ACC112 (cell line): ENCODE measurements at regions not wholly inside any gene's neighbourhood (a gene's known extent, or its start where the extent isn't known, plus 50 kb on each side); places are given as distances from the start of the nearest gene placed in this dataset.

Source experiments
- H2AFZ ChIP-seq: fragments of 200-600 bp; sonication (generic); one replicate; pipeline ENCODE4 v1.6.0; 2017; ENCODE audit warnings: antibody characterized with exemption, low read length; ENCODE audit not compliant: unreplicated experiment
- H3K27ac ChIP-seq: fragments of 200-600 bp; sonication (generic); 2 replicates; pipeline ENCODE4 v1.5.1; 2014; ENCODE audit warnings: low read depth, mild to moderate bottlenecking, antibody characterized with exemption, low read length, moderate library complexity
- H3K27me3 ChIP-seq: fragments of 200-600 bp; sonication (generic); 2 replicates; pipeline ENCODE4 v1.6.1; 2014; ENCODE audit warnings: mild to moderate bottlenecking, antibody characterized with exemption, low read length, moderate library complexity, mixed read lengths; ENCODE audit not compliant: insufficient read depth
- H3K36me3 ChIP-seq: fragments of 200-600 bp; sonication (generic); 2 replicates; pipeline ENCODE4 v1.6.1; 2016; ENCODE audit warnings: mild to moderate bottlenecking, antibody characterized with exemption, low read length, moderate library complexity, mixed read lengths; ENCODE audit not compliant: insufficient read depth
- H3K4me1 ChIP-seq: fragments of 200-600 bp; sonication (generic); one replicate; pipeline ENCODE4 v1.6.1; 2016; ENCODE audit warnings: low read length, mixed read lengths; ENCODE audit not compliant: insufficient read depth, unreplicated experiment, control insufficient read depth
- H3K4me3 ChIP-seq: fragments of 200-600 bp; sonication (generic); 2 replicates; pipeline ENCODE4 v1.5.1; 2014; ENCODE audit warnings: mild to moderate bottlenecking, low read depth, low read length
- H3K79me2 ChIP-seq: fragments of 200-600 bp; sonication (generic); one replicate; pipeline ENCODE4 v1.6.0; 2016; ENCODE audit warnings: low read length; ENCODE audit not compliant: control insufficient read depth, unreplicated experiment, insufficient read depth

- no peak overlapping the region for H3K27ac ChIP-seq
- H3K4me3 ChIP-seq: no peak overlapping the region
- H3K27me3 ChIP-seq: no peaks in the 10 kb centered on the region
- no peaks in the 10 kb centered on the region for H3K4me1 ChIP-seq
- H3K36me3 ChIP-seq: no peaks in the 10 kb centered on the region
- no peaks in the 10 kb centered on the region for H3K79me2 ChIP-seq
- H2AFZ ChIP-seq: no peak overlapping the region
These were observed 53.9 kb upstream of the GALNTL6 start for GRCh38 chr4:171759274-171759673.

DNA sequence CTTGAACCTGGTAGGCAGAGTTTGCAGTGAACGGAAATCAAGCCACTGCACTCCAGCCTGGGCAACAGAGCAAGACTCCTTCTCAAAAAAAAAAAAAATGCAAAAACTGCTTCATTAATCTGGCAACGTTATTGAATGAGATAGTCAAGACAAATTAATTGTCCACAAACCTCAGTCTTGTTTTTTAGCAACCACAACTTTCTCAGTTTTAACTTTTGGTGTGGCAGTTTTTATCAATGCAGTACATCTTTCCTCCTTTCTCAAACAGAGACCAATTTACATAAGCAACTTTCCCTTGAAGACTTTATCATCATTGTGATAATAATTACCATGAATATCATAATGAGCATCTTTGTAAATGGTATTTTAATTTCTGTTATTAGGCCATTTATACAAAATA lies 61.7 kb upstream of the GALNTL6 start:
- Histone ChIP-seq H3K79me2 (no peaks in the 10 kb centered on the region), H3K4me1 (no peaks in the 10 kb centered on the region), H3K27ac (no peak overlapping the region)

DNA sequence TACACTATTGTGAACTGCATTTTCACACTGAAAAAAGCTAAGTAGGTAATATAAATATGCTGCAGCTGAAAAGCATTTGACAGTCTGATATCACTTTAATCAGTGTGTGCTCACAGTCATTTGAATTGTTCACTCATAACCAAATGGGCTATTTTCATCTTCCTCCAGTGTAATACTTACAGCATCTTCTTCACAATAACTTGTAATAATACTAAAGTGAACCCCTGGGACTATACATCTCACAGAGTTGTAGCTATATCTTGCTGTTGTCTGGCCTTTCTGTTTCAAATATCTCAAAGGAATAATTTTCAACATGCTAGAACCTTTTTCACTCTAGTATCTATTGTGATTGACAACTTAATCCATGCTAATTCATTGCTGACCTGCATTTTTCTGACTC lies 66.8 kb upstream of the GALNTL6 start:
- Histone ChIP-seq H3K4me3 (no peak overlapping the region), H3K36me3 (no peaks in the 10 kb centered on the region), H3K79me2 (no peaks in the 10 kb centered on the region), H3K27ac (no peak overlapping the region), H2AFZ (no peak overlapping the region), H3K4me1 (no peaks in the 10 kb centered on the region), H3K27me3 (no peaks in the 10 kb centered on the region)

More for the DNA sequence above, 61.7 kb upstream of the GALNTL6 start:
- no peaks in the 10 kb centered on the region for H3K36me3 ChIP-seq
- no peaks in the 10 kb centered on the region for H3K27me3 ChIP-seq
- H2AFZ ChIP-seq: no peak overlapping the region
- no peak overlapping the region for H3K4me3 ChIP-seq

DNA sequence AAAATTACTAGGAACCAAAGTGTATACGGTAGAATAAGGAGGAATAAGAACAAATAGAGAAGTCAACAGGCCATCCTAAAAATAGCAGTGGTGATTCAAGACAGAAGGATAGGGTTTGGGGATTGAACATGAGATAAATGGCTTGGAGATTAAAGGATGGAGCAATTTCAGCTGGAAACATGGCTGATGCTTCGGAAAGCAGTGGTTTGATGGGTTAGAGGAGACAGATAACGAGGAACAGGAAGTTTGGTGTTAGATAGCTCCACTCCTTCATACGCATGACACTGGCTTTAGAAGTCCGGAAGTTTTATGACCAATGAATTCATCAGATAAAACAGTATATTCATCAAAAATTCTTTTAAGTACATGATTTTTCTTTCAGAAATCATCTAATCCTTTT lies 70.8 kb upstream of the GALNTL6 start:
- Histone ChIP-seq H3K4me1 (no peaks in the 10 kb centered on the region), H2AFZ (no peak overlapping the region), H3K79me2 (no peaks in the 10 kb centered on the region), H3K27me3 (no peaks in the 10 kb centered on the region), H3K4me3 (no peak overlapping the region), H3K36me3 (no peaks in the 10 kb centered on the region), H3K27ac (no peak overlapping the region)

GRCh38 chr4:171727185-171727584 lies 86.0 kb upstream of the GALNTL6 start:
- H3K4me3 ChIP-seq: no peak overlapping the region

GRCh38 chr4:171721937-171722336 lies 91.3 kb upstream of the GALNTL6 start:
- Histone ChIP-seq H3K4me1 (no peaks in the 10 kb centered on the region), H3K27ac (no peak overlapping the region), H3K79me2 (no peaks in the 10 kb centered on the region), H3K36me3 (no peaks in the 10 kb centered on the region), H3K27me3 (no peaks in the 10 kb centered on the region), H3K4me3 (no peak overlapping the region), H2AFZ (no peak overlapping the region)

More at GRCh38 chr4:171727185-171727584, 86.0 kb upstream of the GALNTL6 start:
- Histone ChIP-seq H3K4me1 (no peaks in the 10 kb centered on the region), H3K27ac (no peak overlapping the region), H3K36me3 (no peaks in the 10 kb centered on the region), H3K27me3 (no peaks in the 10 kb centered on the region), H2AFZ (no peak overlapping the region), H3K79me2 (no peaks in the 10 kb centered on the region)

DNA sequence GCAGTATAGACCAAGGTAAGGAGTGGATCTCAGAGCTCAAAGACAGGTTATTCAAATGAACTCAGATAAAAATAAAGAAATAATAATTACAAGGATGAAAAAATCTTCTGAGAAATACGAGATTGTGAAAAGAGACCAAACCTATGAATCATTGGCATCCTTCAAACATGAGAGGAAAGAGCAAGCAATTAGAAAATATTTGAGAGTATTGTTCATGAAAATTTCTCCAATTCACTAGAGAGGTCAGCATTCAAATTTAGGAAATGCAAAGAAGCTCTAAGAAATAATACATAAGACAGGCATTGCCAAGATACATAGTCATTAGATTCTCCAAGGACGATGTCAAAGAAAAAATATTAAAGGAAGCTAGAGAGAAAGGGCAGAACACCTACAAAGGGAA lies 93.5 kb upstream of the GALNTL6 start:
- no peak overlapping the region for H3K27ac ChIP-seq
- no peaks in the 10 kb centered on the region for H3K4me1 ChIP-seq
- H2AFZ ChIP-seq: no peak overlapping the region

GRCh38 chr4:171718665-171719064 lies 94.5 kb upstream of the GALNTL6 start:
- Histone ChIP-seq H3K4me1 (no peaks in the 10 kb centered on the region), H3K27ac (no peak overlapping the region), H3K79me2 (no peaks in the 10 kb centered on the region), H2AFZ (no peak overlapping the region), H3K4me3 (no peak overlapping the region), H3K27me3 (no peaks in the 10 kb centered on the region), H3K36me3 (no peaks in the 10 kb centered on the region)

More for the DNA sequence above, 93.5 kb upstream of the GALNTL6 start:
- no peak overlapping the region for H3K4me3 ChIP-seq
- H3K36me3 ChIP-seq: no peaks in the 10 kb centered on the region
- no peaks in the 10 kb centered on the region for H3K79me2 ChIP-seq
- H3K27me3 ChIP-seq: no peaks in the 10 kb centered on the region

- Histone ChIP-seq H3K27me3 (no peaks in the 10 kb centered on the region), H3K36me3 (no peaks in the 10 kb centered on the region), H3K4me1 (no peaks in the 10 kb centered on the region), H3K27ac (no peak overlapping the region), H3K79me2 (no peaks in the 10 kb centered on the region), H2AFZ (no peak overlapping the region), H3K4me3 (no peak overlapping the region)
These were observed 95.1 kb upstream of the GALNTL6 start for GRCh38 chr4:171718069-171718468.

DNA sequence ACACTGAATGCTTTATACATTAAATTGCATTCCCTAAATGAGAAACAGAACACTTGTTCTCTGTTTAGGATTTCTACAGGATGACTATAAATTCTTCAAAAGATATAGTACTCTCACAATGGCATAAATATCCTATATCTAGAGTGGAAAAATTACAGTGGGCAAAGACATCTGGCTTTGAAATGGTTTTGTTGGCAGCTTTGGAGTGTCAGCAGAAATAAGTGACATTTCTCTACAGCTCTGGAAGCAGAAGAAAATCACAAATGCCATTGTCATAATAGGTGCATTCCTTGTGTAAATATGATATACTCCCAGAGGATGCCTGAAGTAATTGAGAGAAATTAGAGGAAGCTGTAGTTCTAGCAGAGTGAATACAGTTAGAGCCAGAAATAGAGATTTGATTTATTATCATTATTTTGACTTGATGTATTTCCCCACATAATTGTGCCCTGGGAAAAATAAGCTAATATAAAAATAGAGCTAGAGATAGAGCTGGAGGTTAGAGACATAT lies 95.9 kb upstream of the GALNTL6 start:
- Histone ChIP-seq H2AFZ (no peak overlapping the region), H3K36me3 (no peaks in the 10 kb centered on the region), H3K27me3 (no peaks in the 10 kb centered on the region), H3K27ac (no peak overlapping the region), H3K79me2 (no peaks in the 10 kb centered on the region), H3K4me1 (no peaks in the 10 kb centered on the region), H3K4me3 (no peak overlapping the region)

DNA sequence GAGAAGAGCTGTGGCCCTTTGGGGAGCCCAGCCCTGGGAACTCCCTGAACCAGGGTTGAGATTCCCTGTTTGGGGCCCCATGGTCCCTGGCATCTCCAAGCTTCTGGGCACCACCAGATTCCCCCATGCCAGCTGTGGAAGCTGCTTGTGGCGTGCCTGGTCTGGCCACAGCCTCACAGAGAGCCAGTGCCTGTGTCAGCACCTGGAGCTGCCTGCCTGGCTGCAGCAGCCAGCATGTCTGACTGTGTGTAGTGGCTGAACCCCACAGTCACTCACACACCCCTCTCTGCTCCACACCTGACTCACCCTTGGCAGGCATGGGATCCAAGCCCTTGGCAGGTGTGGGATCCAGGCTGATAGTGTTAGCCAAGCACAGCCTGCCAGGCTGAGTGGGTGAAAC lies 97.2 kb upstream of the GALNTL6 start:
- Histone ChIP-seq H2AFZ (no peak overlapping the region), H3K79me2 (no peaks in the 10 kb centered on the region), H3K36me3 (no peaks in the 10 kb centered on the region), H3K27me3 (no peaks in the 10 kb centered on the region), H3K4me1 (no peaks in the 10 kb centered on the region), H3K4me3 (no peak overlapping the region), H3K27ac (no peak overlapping the region)
